ENCODE measurements at regions not wholly inside any gene's neighbourhood (a gene's known extent, or its start where the extent isn't known, plus 50 kb on each side); places are given as distances from the start of the nearest gene placed in this dataset.

GRCh38 chr12:92487138-92487485, 215.7 kb upstream of the PLEKHG7 start:
- TF ChIP-seq CTCF (conservative IDR thresholded peaks at IDR 0.05): no peak
- no peak for TF ChIP-seq EZH2 (IDR thresholded peaks at IDR 0.05; ENCODE audit: low read depth)
